Sigmoid colon (tissue), 3 donors: ENCODE measurements at regions not wholly inside any gene's neighbourhood (a gene's known extent, or its start where the extent isn't known, plus 50 kb on each side); places are given as distances from the start of the nearest gene placed in this dataset.

Experiments
- POLR2A ChIP-seq, 2 donors: fragments of 450-650 bp; IDR thresholded peaks; one replicate each; pipeline ENCODE4 v1.6.1; 2016; ENCODE audit warnings: antibody characterized with exemption in 2 of 2, mild to moderate bottlenecking in 2 of 2, moderate library complexity in 2 of 2
- TF ChIP-seq, protein P1 (sequence below), 4 experiments: fragments of 450-650 bp in 3 of 4; fragments of 200-600 bp in 1 of 4; IDR thresholded peaks; one replicate each; pipeline ENCODE4 v1.5.1; 2016 to 2019; ENCODE audit warnings: antibody characterized with exemption in 4 of 4, mild to moderate bottlenecking in 3 of 4, moderate library complexity in 2 of 4

DNA sequence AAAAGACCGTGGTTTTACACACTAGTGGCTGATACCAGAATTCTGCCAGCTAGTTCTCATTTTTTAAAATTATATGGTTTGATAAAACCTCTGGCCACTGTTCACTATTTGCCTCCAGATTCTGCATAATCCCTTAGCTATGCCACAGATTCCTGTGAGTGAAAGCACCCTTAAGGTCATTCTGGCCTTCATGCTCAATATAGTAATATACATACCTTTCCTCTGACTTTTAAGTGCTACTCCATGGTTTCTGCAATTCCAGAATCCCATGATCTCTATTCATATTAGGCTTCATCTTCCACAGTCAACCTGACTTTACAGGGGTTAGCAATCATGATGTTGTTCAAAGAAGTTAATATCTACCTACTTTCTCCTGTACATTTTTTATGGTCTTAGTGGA, 274.1 kb upstream of the EDNRB start:
- no peak for TF ChIP-seq POLR2A (IDR thresholded peaks at IDR 0.05)
- TF ChIP-seq, protein P1, sequence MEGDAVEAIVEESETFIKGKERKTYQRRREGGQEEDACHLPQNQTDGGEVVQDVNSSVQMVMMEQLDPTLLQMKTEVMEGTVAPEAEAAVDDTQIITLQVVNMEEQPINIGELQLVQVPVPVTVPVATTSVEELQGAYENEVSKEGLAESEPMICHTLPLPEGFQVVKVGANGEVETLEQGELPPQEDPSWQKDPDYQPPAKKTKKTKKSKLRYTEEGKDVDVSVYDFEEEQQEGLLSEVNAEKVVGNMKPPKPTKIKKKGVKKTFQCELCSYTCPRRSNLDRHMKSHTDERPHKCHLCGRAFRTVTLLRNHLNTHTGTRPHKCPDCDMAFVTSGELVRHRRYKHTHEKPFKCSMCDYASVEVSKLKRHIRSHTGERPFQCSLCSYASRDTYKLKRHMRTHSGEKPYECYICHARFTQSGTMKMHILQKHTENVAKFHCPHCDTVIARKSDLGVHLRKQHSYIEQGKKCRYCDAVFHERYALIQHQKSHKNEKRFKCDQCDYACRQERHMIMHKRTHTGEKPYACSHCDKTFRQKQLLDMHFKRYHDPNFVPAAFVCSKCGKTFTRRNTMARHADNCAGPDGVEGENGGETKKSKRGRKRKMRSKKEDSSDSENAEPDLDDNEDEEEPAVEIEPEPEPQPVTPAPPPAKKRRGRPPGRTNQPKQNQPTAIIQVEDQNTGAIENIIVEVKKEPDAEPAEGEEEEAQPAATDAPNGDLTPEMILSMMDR (IDR thresholded peaks at IDR 0.05), result no peak
